Stimulated activated CD4-positive, alpha-beta T cell treated with anti-CD3 and anti-CD28 coated beads, TNF-alpha, amount 100 ng/mL, for 4 hours (primary cell): ENCODE measurements at regions not wholly inside any gene's neighbourhood (a gene's known extent, or its start where the extent isn't known, plus 50 kb on each side); places are given as distances from the start of the nearest gene placed in this dataset.
"Not testable (repeated sequence)": the region's sequence is repeated elsewhere in the genome, so short reads cannot be mapped to it uniquely, and the experiment has no call there.

ENCODE experiments used
- DNase-seq, 3 experiments: peaks; one replicate each; pipeline ENCODE4 v3.0.0-alpha.2; 2020; ENCODE audit warnings: low read depth in 3 of 3

DNA sequence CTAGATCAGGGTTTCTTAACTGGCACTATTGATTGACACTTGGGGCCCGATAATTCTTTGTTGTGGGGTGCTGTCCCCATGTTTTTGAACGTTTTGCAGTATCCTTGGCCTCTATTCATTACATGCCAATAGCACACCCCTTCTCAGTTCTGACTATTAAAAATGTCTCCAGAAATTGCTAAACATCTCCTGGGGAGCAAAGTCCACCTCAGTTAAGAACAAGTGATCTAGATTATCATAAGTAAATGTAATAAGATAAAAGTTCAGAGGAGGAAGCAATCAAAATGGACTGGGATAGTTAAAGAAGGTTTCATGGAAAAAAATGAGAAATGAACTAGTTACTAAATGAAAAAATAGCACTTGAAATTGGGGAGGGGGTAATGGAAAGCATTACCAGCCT is 98.1 kb upstream of the MIR17HG start:
- DNase-seq: no peak

DNA sequence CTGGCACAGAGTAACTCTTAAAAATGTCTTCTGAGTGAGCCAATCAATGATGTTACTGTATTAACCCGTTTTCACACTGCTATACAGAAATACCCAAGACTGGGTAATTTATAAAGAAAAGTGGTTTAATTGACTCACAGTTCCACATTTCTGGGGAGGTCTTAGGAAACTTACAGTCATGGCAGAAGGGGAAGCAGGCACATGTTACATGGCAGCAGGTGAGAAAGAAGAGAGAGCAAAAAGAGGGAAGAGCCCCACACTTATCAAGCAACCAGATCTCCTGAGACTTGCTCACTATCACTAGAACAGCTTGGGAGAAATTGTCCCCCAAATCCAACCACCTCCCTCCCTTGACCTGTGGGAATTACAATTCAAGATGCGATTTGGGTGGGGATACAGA is 97.6 kb upstream of the MIR17HG start:
- no peak for DNase-seq

DNA sequence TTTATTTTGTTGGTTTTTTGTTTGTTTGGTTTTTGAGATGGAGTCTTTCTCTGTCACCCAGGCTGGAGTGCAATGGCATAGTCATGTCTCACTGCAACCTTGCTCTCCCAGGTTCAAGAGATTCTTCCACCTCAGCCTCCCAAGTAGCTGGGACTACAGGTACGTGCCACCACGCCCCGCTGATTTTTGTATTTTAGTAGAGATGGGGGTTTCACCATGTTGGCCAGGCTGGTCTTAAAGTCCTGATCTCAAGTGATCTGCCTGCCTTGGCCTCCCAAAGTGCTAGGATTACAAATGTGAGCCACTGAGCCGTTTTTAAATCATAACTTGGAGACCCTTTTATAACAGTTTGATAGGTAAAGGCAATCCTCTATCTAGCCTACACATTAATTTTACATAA is 95.9 kb upstream of the MIR17HG start:
- not testable (repeated sequence) for DNase-seq

DNA sequence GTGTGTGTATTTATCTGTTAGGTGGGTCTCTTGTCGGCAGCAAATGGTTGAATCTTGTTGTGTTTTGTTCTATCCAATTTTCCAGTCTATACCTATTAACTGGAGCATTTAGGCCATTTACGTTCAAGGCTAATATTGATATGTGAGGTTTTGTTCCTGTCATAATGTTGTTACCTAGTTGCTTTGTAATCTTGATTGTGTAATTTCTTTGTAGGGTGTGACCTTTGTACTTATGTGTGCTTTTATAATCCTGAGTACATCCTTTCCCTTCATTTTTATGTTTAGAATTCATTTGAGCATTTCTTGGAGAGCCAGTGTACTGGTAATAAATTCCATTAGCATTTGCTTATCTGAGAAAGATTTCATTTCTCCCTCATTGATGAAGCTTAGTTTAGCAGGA is 83.0 kb upstream of the MIR17HG start:
- no peak for DNase-seq

DNA sequence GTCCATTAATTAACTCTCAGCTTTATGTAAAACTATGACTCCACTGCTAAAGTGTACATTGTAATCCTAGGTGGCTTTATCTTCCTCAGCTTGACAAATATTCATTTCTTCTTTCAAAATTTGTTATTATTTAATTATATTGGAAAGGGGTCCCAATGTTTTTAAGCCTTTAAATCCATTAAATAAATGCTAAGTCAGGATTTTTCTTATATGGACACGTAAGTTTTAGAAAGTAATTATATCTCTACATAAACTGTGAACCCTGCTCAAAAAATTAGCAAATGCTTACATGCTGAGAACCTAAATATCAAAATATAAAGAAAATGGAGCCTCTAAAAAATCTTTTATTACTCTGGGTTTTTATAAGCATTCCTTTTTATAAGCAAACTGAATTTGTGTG is 78.2 kb upstream of the MIR17HG start:
- DNase-seq: no peak

DNA sequence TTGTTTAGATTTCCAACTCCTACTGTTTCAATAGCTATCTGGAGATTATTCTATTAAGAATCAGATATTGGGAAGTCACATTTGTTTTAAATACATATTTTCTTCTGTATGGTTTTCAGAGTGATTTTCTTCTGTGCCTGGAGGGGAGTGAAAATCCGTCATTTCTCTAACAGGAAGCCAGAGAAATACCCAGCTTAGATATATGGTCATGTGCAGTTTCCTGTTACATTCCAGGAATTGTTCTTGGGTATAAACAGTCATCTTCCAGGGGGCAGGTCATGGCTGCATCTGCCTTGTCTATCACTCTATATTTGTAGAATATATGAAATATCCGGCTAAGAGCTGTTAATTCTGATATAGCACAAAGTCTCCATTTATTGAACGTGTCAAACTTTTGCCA is 77.5 kb upstream of the MIR17HG start:
- DNase-seq: no peak

DNA sequence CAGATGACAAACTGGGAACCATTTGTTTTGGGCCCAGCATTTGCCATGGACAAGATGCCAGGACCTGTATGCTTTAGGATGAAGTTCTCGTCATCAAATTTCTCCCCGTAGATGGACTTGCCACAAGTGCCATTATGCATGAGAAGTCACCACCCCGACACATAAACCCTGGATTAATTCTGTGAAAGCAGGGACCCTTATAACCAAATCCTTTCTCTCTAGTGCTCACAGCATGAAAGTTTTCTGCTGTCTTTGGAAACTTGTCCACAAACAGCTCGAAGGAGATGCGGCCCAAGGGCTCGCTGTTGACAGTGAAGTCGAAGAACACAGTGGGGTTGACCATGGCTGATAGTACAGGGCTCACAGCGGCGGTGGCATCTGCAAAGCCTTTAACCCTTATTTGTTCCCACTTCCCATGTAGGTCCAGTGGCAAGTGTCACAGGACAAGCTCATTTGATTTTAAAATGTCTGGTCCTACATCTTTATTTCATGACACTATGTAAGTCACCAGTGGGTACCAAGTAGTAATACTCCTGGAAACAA is 75.2 kb upstream of the MIR17HG start:
- DNase-seq: no peak

DNA sequence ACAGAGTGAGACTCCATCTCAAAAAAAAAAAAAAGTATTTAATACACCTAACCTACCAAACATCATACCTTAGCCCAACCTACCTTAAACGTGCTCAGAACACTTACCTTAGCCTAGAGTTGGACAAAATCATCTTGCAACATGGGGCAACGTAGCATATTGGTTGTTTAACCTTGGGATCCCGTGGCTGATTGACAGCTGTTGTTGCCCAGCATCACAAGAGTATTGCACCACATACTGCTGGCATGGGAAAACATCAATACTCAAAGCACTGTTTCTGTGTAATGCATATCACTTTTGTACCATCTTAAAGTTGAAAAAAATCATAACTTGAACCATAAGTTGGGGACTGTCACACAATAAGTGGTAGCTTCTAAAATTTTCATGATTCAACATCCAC is 73.8 kb upstream of the MIR17HG start:
- DNase-seq: no peak

DNA sequence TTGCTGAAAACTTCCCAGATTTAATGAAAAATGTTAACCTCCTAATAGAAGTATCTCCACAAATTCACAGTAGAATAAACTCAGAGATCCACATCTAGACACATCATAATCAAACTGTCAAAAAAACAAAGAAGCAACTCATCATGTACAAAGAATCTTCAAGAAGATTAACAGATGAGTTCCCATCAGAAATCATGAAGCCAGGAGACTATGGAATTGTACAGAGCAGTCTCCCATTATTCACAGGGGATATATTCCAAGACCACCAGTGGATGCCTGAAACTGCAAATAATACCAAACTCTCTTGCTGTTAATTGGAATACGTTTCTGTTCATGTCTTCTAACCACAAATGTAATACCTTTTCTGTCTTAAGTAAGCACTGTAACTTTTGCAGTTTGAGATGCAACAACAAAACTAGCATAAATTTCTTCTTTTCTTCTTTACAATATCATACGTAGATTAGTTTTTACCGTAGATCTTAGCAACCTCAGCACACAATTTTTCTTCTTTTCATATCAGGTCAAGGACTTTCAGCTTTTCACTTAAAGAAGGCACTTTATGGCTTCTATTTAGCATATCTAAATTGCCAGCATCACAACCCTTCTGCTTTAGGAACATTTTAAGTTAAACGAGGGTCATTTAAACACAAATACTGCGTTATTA is 70.3 kb upstream of the MIR17HG start:
- no peak for DNase-seq

DNA sequence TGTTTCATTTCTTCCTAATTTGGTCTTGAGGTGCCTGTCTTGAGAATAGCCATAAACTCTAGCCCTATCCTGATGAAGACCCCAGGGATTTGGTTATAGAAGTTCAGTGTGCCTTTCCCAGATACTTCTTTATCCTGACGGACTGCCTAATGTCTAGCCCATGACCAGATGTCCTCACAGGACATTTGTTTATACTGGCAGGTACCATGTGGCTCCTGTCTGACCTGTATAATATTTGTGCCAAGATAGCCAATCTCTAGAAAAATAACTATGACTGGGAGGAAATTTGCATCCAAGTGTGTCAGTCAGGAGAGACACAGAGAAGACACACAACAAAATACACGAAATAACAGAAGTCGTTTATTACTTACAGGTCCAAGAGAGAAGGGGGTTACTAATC is 69.2 kb upstream of the MIR17HG start:
- DNase-seq: no peak

DNA sequence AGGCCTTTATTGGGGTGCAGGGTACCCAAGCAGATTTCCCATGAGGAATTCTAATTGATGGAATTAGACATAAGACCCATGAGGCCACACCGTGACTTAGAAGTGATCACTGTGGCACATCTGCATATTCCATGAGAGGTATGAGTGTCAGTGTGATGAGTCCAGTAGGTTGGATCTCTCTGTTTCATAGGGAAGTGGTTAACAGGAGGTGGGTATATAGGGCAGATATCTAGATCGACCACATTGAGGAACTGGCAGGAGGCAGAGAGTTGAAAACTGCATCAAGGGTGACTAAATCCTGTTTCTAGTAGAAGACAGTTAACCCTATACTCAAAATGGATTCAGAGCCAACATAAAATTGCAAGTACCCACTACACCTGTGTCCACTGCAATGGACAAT is 68.6 kb upstream of the MIR17HG start:
- DNase-seq: no peak

DNA sequence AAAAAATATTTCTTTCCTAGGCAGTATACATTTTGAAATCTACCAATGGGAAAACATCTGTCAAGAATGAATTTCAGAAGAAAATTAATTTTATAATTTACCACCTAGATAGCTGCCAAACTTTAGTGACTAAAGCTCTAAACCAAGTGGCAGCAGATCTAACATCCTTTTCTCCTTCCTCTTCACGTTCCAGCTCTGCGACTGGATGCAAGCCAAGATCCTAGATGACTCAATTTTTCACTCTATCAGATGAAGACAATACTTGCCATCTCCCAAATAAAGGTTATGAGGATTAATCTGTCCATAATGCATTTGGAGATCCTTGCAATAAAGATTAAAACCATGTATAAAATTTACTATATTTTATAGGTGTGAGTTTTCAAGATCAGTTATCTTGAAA is 66.7 kb upstream of the MIR17HG start:
- DNase-seq: no peak

DNA sequence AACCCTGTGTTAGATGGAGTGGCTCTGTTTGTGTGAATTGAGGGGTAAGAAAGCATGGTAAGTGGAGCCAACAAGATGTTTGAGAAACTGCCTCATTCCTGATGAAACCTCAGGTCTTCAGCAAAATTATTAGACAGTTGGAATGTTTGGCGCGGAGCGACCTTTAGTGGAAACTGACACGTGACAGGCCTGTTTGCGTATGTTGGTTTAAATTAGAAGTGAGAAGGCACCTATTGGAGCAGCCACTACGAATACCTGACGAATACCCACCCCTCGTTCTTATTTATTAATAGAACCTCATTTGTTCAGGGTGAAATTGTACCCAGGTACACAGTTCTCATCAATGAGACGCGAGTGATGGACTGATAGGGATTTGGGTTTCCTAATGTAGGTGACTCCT is 63.2 kb upstream of the MIR17HG start:
- DNase-seq: no peak

DNA sequence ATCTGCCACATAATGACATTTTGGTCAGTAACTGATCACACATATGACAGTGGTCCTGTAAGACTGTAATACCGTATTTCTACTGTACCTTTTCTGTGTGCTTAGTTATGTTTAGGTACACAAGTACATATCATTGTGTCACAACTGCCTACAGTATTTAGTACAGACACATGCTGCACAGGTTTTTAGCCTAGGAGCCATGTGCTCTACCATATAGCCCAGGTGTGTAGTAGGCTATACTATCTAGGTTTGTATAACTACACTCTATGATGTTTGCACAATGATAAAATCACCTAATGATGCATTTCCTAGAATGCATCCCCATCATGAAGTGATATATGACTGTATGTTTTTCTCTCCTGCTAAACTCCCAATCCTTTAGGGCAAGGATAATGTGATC is 61.2 kb upstream of the MIR17HG start:
- no peak for DNase-seq

DNA sequence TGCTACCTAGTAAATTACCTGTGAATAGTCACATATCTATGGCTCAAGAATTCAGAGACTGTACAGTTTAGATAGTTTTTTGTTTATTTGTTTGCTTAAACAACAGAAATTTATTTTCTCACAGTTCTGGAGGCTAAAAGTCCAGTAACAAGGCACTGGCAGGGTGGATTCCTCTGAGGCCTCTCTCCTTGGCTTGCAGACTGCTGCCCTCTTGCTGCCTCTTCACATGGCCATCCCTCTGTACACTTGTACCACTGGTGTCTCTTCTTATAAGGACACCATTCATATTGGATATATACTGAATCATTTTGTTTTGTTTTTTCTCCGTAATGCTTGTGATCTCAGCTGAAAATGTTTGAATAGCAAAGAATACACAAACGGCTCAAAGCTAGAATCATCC is 56.4 kb upstream of the MIR17HG start:
- no peak for DNase-seq

DNA sequence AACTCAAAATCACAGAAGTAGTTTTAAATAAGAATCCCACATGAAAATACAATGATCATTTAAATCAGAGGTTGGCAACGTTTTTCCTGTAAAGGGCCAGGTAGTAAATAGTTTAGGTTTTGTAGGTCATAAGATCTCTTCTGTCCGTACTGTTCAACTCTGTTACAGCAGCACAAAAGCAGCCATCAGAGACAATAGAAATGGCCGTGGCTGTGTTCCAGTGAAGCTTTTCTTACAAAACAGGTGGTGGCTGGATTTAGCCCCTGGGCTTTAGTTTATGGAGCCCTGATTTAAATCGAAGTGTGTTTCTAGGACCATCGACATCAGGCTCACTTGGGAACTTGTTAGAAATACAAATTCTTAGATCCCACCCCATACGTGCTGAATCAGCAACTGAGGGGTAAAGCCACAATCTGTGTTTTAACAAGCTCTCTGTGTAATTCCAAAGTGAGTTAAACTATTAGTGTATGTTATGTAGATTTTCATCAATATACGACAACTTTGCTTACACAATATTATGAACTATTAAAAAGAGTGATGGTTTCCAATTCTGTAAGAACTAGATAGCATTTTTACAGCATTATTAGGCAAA is 54.8 kb upstream of the MIR17HG start:
- DNase-seq: no peak

DNA sequence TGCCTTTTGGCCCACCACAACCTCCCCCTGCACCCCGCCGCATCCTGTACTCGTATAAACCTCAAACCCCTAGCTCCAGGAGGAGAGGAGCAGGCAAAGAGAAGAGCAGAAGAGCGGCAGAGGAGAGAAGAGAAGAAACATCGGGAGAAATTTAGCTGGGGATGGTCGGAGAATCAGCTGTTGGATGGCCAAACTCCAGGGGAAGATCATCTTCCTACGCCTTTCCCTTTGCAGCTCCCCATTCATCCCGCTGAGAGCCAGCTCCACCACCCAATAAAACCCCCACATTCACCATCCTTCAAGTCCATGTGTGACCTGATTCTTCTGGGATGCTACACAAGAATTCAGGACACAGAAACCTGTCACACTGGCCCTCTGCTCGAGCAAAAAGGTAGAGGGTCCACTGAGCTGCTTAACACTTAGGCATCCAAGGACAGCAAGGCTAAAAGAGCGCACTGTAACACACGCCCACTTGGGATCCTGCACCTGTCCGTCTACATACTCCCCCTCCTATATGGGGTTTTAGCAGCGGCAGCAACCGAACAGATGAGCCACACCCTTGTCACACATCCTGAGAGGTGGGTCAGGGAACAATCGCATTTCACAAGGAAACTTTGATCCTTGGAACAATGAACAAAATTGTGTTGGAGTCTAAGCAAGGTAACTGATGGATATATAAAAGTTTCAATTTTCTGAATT is 51.6 kb upstream of the MIR17HG start:
- no peak for DNase-seq

DNA sequence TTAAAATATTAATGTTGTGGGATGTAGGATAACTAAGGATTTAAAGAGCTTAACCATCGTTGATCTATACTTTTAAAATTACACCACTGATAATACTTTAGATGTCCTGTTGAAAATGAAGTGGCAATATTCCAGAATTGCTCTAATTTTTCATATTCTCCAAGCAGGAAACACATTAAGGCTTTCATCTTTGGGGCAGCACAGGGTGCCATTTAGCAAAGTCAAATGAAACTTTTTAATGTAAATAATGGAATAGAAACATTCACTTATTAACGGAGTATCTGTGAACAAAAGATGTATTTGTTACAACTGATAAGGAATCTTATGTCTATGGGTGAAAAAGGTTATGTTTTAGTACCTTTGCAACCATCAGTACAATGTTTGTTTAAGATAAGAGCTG is 50.0 kb upstream of the MIR17HG start:
- DNase-seq: no peak
